HG03354 (cell line): ENCODE measurements at regions not wholly inside any gene's neighbourhood (a gene's known extent, or its start where the extent isn't known, plus 50 kb on each side); places are given as distances from the start of the nearest gene placed in this dataset.
"Not testable (repeated sequence)": the region's sequence is repeated elsewhere in the genome, so short reads cannot be mapped to it uniquely, and the experiment has no call there.

Experiments used
- ATAC-seq: cut with Tn5 transposase; IDR thresholded peaks from one replicate; pipeline ENCODE4 v1.9.1; 2021; ENCODE audit warnings: mild to moderate bottlenecking; ENCODE audit not compliant: unreplicated experiment, poor library complexity, severe bottlenecking

DNA sequence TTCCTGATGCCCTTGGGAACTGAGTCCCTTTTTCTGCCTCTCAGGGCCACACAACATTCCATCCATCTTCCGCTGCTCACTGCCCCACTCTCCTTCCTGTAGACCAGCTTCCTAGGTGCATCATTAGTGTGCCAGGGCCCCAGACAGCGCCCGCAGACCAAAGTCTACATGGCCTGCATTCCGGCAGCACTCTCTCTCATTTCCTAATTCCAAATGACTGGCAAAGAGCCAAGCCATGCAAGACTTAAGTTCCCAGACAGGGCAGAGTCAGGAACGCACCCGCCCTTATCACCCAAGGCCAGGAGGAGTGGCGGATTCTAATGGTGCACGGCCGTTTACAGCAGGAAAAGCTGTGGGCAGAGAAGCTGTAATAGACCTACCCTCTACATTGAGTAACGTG is 159.8 kb upstream of the ARID1B start:
- no peak for ATAC-seq

DNA sequence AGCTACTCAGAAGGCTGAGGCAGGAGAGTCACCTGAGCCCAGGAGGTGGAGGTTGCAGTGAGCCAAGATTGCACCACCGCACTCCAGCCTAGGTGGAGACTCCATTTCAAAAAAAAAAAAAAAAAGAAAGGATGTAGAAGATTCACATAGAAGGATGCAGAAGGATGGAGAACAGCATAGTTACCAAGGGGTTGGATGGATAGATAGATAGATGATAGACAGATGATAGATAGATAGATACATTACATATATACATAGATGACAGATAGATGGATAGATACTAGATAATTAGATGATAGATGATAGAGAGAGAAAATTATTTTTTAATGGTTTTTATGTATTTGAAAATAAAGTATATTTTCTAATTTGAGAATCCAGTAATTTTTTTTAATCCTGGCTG is 160.7 kb upstream of the ARID1B start:
- no peak for ATAC-seq

DNA sequence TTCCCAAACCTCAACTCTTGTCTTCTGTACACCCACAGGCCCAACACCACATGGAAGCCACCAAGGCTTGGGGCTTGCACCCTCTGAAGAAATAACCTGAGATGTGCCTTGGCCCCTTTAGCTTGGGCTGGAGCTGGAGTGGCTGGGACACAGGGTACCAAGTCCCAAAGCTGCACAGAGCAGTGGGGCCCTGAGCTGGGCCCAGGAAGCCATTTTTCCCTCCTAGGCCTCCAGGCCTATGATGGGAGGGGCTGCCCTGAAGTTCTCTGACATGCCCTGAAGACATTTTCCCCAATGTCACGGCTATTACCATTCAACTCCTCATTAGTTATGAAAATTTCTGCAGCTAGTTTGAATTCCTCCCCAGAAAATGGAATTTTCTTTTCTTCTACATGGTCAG is 163.2 kb upstream of the ARID1B start:
- no peak for ATAC-seq

- ATAC-seq: no peak
Observed at GRCh38 chr6:156612361-156612760, 164.8 kb upstream of the ARID1B start.

DNA sequence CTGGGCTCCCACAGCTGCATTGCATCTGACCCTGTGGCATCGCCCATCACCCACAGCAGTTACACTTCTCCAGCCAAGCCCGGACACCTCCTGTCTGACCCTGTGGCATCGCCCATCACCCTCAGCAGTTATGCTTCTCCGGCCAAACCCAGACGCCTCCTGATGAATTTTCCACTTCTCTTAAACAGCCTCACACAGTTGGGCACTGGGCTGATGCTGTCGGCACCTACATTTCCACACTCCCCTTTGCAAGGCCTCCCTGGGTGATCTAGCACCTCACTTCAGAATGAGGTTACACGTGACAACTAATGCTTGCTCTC is 175.2 kb upstream of the ARID1B start:
- ATAC-seq: no peak

- no peak for ATAC-seq
Observed at GRCh38 chr6:156601152-156602065, 175.8 kb upstream of the ARID1B start.

GRCh38 chr6:156600678-156601077 is 176.5 kb upstream of the ARID1B start:
- no peak for ATAC-seq

GRCh38 chr6:156599978-156600590 is 177.1 kb upstream of the ARID1B start:
- no peak for ATAC-seq

DNA sequence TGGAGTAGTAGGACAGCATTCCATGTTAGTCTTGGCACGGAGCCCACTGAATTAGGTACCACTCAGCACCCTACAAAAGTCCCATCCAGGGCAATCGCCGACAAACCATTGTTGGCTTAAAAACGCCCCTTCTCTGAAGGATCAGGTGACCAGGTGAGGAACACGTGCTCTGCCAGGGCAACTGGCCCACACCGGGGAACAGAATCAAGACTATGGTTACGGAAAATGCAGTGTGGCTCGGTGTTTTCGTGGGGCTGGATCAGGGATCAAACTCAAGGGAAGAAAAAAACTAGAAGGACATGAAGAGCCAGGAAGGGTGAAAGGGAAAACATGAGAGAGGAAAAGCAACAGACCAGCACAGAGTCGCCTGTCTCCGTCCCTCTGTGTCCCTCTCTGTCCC is 177.8 kb upstream of the ARID1B start:
- ATAC-seq: no peak

DNA sequence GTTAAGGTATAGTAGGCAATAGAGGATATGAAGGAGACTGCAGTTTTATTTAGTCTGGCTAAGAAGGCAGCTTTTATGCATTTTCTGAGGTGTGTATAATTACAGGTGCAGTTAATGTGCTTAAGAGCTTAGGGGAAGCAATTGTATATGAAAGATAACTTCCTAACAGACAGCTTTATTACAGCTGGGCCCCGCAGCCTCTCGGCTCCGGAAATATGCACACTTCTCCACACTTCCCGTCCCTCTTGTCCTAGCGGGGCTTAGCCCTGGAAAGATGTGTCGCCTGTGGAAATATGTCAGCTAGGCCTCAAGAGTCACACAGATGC is 178.4 kb upstream of the ARID1B start:
- ATAC-seq: no peak

DNA sequence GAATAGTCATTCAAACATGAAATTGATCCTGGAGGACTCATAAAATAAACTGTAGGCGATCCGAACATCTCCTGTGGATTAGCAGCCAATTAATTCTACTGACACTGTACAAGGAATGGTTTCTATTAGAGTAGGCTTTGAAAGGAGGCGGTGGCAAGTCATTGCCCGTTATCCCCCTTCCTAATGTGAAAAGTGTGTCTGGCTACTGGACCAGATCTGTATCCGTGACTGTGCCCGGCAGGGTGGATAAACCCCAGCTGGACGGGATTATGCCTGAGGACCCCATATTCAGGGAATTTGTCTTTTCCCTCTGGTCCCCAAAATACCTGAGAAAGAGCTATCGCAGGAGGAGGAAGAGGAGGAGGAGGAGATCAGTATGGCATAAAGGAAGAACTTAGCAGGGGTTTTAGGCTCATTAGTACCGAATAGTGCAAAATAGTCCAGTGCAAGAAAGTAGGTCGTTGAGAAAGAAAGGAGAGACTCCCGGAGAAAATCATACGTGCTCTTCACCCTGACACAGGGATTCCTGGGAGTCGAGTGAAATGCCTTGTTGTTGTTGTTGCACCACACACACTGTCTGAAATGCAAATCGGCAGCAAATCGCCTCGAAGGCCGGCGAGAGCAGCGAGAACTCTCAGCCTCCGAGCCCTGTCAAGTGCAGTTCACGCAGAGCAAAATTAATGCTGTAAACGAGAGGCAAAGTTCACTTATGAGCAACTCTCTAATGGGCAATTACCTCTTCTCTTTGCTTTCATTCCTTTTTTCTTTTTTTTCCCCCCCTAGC is 178.9 kb upstream of the ARID1B start:
- no peak for ATAC-seq

GRCh38 chr6:156597095-156597494 is 180.1 kb upstream of the ARID1B start:
- ATAC-seq: no peak

DNA sequence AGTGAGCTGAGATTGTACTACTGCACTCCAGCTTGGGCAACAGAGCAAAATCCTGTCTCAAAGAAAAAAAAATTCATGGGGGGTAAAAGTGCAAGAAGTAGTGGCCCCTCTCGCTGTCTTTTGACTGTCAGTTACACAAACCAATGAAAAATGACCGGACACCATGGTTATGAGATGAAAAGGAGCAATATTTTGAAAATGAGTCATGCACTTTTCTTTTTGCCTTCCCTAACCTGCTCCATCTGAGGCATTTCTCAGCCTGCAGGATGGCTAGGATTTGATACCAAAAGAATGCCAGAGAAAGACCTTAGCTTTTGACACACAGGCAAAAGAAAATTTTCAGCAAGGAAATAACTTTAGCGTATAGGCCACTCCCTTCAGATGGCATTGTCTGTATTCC is 181.7 kb upstream of the ARID1B start:
- ATAC-seq: no peak

GRCh38 chr6:156593893-156594292 is 183.3 kb upstream of the ARID1B start:
- ATAC-seq: no peak

- no peak for ATAC-seq
Observed at GRCh38 chr6:156593127-156593526, 184.1 kb upstream of the ARID1B start.

GRCh38 chr6:156590482-156590881 is 186.7 kb upstream of the ARID1B start:
- ATAC-seq: no peak

GRCh38 chr6:156589281-156589680 is 187.9 kb upstream of the ARID1B start:
- ATAC-seq: no peak

- no peak for ATAC-seq
Observed at GRCh38 chr6:156587751-156588301, 189.4 kb upstream of the ARID1B start.

- no peak for ATAC-seq
Observed at GRCh38 chr6:156587071-156587470, 190.1 kb upstream of the ARID1B start.

GRCh38 chr6:156585859-156586258 is 191.3 kb upstream of the ARID1B start:
- ATAC-seq: no peak

- not testable (repeated sequence) for ATAC-seq
Observed at GRCh38 chr6:156584121-156584520, 193.1 kb upstream of the ARID1B start.
